Esophagus squamous epithelium (tissue), 5 donors: ENCODE measurements at regions not wholly inside any gene's neighbourhood (a gene's known extent, or its start where the extent isn't known, plus 50 kb on each side); places are given as distances from the start of the nearest gene placed in this dataset.

Source experiments
- DNase-seq: peaks from one replicate; lab custom pipeline; 2025; lab: John Stamatoyannopoulos, UW
- H3K27ac ChIP-seq, 4 donors: fragments of 200-600 bp; sonication (generic); one replicate each; pipeline ENCODE4 v1.5.1; 2016 to 2019; ENCODE audit warnings: mild to moderate bottlenecking in 1 of 4
- H3K27me3 ChIP-seq, 4 donors: fragments of 200-600 bp; sonication (generic); 1 replicate in 3 of 4; 2 replicates in 1 of 4; pipeline versions ENCODE4 v1.5.1 to v1.6.0; 2017 to 2021; ENCODE audit warnings: antibody characterized with exemption in 1 of 4
- H3K36me3 ChIP-seq, 3 donors: fragments of 200-600 bp; sonication (generic); one replicate each; pipeline ENCODE4 v1.5.1; 2016 to 2019
- H3K4me1 ChIP-seq, 3 donors: fragments of 200-600 bp; sonication (generic); one replicate each; pipeline ENCODE4 v1.5.1; 2017 to 2019
- H3K4me3 ChIP-seq, 4 donors: fragments of 200-600 bp; sonication (generic); 1 replicate in 3 of 4; 2 replicates in 1 of 4; pipeline ENCODE4 v1.5.1; 2016 to 2019; ENCODE audit warnings: mild to moderate bottlenecking in 2 of 4, moderate library complexity in 1 of 4
- H3K9me3 ChIP-seq, 3 donors: fragments of 200-600 bp; sonication (generic); one replicate each; pipeline ENCODE4 v1.5.1; 2016 to 2019
- CTCF ChIP-seq, 6 experiments: fragments of 450-650 bp in 4 of 6; fragments of 200-600 bp in 2 of 6; sonication (generic) in 2 of 6; IDR thresholded peaks; one replicate each; pipeline ENCODE4 v1.5.1; 2016 to 2019; ENCODE audit warnings: antibody characterized with exemption in 6 of 6, mild to moderate bottlenecking in 4 of 6, moderate library complexity in 4 of 6
- POLR2A ChIP-seq, 4 donors: fragments of 450-650 bp; IDR thresholded peaks; one replicate each; pipeline ENCODE4 v1.6.1; 2017; ENCODE audit warnings: antibody characterized with exemption in 4 of 4, mild to moderate bottlenecking in 4 of 4, moderate library complexity in 3 of 4
- WGBS, 2 donors: methylation state at CpG; one replicate each; pipeline ENCODE4 v1.1.5; 2018; 5-methylcytosine and 5-hydroxymethylcytosine counted together
- intact Hi-C: fragments of 100-400 bp; cut with DNase I; formaldehyde crosslinking; loops from one replicate; pipeline ENCODE4 v1.15.0; 2022
- donor health status: DM: yes; HTN: yes; CAD: no.

DNA sequence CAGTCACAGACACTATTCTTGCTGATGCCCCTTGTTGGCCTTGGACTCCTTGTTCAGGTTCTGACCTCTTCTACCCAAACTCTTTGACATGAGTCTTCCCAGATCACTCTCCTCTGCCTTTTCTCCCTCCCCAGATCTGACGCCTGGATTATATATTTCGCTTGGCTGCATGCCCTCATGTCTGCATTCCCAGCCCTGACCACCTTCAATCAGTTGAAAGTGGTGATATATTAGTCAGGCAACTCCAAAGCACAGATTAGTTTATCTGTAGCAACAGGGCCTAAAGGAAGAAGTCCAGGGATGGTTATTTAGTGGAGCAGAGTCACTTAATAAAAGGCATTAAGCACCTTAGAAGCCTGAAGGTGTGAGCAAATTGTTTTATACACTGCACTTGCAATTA is 110.0 kb upstream of the GUCA2B start:
- no peaks in the 10 kb centered on the region for H3K9me3 ChIP-seq
- no peaks in the 10 kb centered on the region for H3K27me3 ChIP-seq
- no peak overlapping the region for H3K27ac ChIP-seq
- WGBS, 2 donors = 58 to 77% methylated on average over 2 of the region's 2 CpGs
- H3K36me3 ChIP-seq = no peaks in the 10 kb centered on the region
- intact Hi-C loops = no loop called here
- no peak for TF ChIP-seq CTCF (IDR thresholded peaks at IDR 0.05)
- no peak for TF ChIP-seq POLR2A (IDR thresholded peaks at IDR 0.05)
- no peak for DNase-seq
- H3K4me3 ChIP-seq = no peak overlapping the region
- H3K4me1 ChIP-seq = no peaks in the 10 kb centered on the region

DNA sequence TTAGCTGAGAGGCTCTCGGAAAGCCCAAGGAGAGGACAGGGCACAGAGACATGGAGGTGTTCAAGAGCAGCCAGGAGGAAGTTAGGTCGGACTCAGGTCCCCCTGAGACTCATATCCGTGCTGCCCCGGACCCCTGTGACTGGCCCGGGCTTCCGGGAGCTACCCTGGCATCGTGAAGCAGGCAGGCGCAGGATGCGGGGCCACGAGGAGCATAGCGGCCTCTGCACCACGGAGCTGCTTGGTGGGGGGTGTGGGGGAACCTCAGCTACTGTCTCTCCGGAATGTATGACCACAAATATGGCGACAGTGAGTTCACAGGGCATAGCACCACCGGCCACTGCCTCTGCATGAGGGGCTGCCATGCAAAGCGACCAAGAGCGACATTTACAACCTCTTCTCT is 112.2 kb upstream of the GUCA2B start:
- intact Hi-C loops = no loop called here
- H3K36me3 ChIP-seq = no peaks in the 10 kb centered on the region
- H3K9me3 ChIP-seq = no peaks in the 10 kb centered on the region
- WGBS, 2 donors = 86 to 93% methylated on average over 8 to 15 of the region's 17 CpGs
- TF ChIP-seq CTCF (IDR thresholded peaks at IDR 0.05) (no peak), POLR2A (IDR thresholded peaks at IDR 0.05) (no peak)
- H3K4me3 ChIP-seq = no peak overlapping the region
- H3K27me3 ChIP-seq = no peaks in the 10 kb centered on the region
- no peak for DNase-seq
- H3K27ac ChIP-seq = no peak overlapping the region
- peaks cover 0 to 6% (median 3%) of the 10 kb centered on the region in 3 donors for H3K4me1 ChIP-seq

DNA sequence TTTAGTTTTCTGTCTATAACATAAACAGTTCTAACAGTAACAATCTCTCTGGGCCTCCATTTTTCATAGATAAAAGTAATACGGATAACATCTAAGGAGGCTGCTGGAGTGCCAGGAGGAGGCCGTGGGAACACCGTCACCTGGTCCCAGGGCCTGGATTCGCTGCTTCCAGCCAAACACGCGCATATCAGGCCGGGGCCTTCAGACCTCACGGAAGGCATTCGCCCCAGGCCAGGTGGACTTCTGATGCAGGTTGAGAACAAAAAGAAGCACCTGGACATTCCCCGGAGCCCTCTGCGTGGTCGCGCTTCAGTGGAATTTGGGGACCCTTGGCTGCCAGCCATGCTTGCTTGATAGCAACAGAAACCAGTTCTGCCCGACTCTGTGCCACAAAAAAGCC is 113.1 kb upstream of the GUCA2B start:
- TF ChIP-seq CTCF (IDR thresholded peaks at IDR 0.05) = no peak
- Histone ChIP-seq H3K4me3 (no peak overlapping the region), H3K36me3 (no peaks in the 10 kb centered on the region), H3K9me3 (no peaks in the 10 kb centered on the region), H3K27me3 (no peaks in the 10 kb centered on the region), H3K27ac (no peak overlapping the region), H3K4me1 (peaks cover 0 to 8% (median 3%) of the 10 kb centered on the region in 3 donors)
- no peak for DNase-seq
- 82 to 90% methylated on average over 11 of the region's 14 CpGs for WGBS, 2 donors
- intact Hi-C loops = no loop called here

- H3K27ac ChIP-seq = no peak overlapping the region
- intact Hi-C loops = no loop called here
- 90 to 94% methylated on average over 4 of the region's 4 CpGs for WGBS, 2 donors
- H3K4me3 ChIP-seq = no peak overlapping the region
- H3K27me3 ChIP-seq = no peaks in the 10 kb centered on the region
- peaks cover 0 to 18% (median 11%) of the 10 kb centered on the region in 3 donors for H3K4me1 ChIP-seq
- no peak for TF ChIP-seq POLR2A (IDR thresholded peaks at IDR 0.05)
- TF ChIP-seq CTCF (IDR thresholded peaks at IDR 0.05) = no peak
- DNase-seq = no peak
- H3K9me3 ChIP-seq = no peaks in the 10 kb centered on the region
- no peaks in the 10 kb centered on the region for H3K36me3 ChIP-seq
Measured at GRCh38 chr1:42038261-42038660, 114.9 kb upstream of the GUCA2B start.

DNA sequence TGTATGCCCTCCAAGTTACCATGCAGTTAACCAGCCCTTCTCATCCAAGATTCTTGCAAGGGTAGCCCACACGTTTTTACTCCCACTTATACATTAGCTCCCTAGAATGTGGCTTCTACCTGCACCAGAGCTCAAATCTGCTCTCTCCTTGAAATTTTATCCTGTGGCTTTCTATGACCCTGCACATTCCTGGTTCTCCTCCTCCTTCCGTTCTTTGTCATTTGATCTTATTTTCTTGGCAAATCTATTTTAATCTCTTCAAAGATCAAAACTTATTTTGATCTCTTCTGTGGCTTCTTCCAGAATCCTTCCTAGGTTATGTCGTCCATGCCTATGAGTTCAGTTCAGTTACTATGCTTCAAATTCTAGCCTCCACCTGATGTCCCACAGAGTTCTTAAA is 115.6 kb upstream of the GUCA2B start:
- Histone ChIP-seq H3K4me3 (no peak overlapping the region), H3K4me1 (peaks cover 0 to 18% (median 11%) of the 10 kb centered on the region in 3 donors), H3K9me3 (no peaks in the 10 kb centered on the region), H3K27me3 (no peaks in the 10 kb centered on the region), H3K36me3 (no peaks in the 10 kb centered on the region), H3K27ac (no peak overlapping the region)
- TF ChIP-seq POLR2A (IDR thresholded peaks at IDR 0.05) (no peak), CTCF (IDR thresholded peaks at IDR 0.05) (no peak)
- WGBS, 2 donors = 30 to 47% methylated on average over 3 of the region's 3 CpGs
- intact Hi-C loops = no loop called here
- DNase-seq = no peak
